NCI-H226 (cell line): ENCODE measurements at regions not wholly inside any gene's neighbourhood (a gene's known extent, or its start where the extent isn't known, plus 50 kb on each side); places are given as distances from the start of the nearest gene placed in this dataset.
"Not testable (repeated sequence)": the region's sequence is repeated elsewhere in the genome, so short reads cannot be mapped to it uniquely, and the experiment has no call there.

Source experiments
- DNase-seq: peaks from one replicate; pipeline ENCODE4 v3.0.0-alpha.2; 2015

DNA sequence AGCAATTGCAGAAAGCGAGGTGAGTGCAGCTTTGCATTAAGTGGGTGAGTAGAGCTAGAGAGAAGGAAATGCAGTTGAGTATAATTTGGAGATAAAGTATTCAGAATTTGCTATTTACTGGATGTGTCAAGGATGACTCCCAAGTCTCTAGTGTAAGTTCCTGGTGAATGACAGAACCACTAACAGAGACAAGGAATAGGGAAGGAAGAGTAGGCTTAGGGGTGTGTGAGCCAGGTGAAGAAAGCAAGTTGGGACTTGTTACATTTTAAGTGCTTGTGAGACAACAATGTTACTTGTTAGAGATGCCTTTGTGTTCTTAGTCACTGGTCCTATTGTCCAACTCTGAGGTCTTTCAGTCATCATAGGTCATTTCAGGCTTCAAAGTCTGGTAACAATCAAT lies 70.8 kb downstream of the TBC1D26 start:
- not testable (repeated sequence) for DNase-seq

DNA sequence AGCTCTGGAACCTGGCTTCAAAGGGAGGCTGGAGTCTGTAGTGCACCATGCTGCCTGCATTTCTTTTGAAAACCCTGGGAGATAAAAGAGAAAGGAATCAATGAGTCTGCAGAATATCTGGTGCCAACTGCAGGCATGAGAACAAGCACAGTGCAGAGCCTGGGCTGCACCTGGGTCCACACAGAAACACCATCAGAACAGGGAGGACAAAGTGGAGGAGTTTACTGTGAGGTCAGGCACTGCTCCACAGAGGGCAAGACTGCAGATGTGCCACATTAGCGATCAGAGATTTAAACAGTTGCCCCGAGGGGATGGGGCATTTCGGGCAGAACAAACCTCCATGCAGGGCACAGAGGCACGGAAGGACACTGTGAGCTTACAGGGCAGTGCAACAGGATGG lies 74.7 kb downstream of the TBC1D26 start:
- not testable (repeated sequence) for DNase-seq

DNA sequence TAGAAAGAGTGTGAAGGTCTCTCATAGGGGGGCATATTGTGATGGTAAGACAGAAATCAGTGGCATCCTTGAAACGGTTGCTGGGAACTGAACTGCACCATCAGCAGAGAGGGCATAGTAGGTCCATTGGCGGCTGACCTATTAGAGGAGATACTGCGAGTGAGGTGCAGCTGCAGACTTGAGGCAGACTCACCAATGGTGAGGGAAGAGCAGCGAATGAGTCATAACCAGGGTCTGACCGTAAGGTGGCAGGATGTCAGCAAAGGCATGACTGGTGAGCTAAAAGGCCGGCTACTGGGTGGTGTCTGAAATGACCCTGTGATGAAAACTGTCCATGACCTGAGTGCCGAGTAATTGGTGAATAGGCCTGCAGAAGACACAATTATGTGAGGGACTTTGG lies 81.3 kb downstream of the TBC1D26 start:
- DNase-seq = not testable (repeated sequence)

DNA sequence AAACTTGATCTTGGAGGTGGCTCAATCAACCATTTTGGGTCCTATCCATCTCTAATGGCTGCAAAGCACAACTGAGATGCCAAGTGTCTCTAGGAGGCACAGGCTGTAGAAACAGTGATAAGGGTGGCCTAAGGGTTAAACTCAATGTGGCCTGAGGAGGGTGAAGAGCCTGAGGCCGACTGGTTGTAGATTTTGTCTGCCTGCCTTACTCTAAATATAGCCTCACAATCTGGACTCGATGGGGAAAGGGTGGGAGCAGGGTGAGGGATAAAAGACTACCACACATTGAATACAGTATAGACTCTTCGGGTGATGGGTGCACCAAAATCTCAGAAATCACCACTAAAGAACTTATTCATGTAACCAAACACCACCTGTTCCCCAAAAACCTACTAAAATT lies 81.9 kb downstream of the TBC1D26 start:
- not testable (repeated sequence) for DNase-seq

DNA sequence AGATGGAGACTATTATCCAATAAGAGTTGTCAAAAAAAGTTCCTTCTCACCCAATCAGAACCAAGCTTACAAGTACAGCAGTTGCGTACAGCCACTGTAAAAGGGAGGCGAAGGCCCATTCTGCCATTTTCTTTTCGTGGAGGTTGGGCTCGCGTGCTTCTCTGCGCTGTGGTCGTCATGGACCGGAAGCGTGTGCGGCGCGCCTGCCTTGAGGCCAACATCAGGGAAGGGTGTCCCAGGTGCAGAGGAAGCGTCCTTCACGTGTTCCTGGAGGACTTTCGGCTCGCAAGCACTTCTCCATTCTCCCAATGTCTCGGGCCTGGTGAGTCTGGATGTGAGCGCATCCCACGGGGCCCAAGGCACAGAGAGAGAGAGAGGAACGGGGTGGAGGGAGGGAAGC lies 85.8 kb downstream of the TBC1D26 start:
- not testable (repeated sequence) for DNase-seq

DNA sequence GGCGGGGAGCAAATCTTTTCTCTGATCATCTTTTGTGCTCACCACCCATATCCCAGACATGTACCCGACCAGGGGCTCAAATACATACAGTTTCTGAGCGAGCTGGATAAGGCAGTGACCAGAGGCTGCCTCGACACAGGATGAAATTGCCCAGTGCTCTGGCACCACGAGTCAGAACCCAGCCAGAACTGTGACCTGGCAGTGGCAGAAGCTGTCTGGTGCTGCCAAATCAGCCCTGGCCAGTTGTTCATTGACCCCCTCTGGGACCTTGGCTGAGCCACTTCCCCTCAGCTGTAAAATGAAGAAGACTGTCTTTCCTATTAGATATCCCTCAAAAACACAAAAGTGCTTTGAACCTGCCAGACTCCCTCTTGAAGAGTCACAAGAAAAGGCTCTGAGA lies 90.2 kb downstream of the TBC1D26 start:
- DNase-seq = not testable (repeated sequence)

DNA sequence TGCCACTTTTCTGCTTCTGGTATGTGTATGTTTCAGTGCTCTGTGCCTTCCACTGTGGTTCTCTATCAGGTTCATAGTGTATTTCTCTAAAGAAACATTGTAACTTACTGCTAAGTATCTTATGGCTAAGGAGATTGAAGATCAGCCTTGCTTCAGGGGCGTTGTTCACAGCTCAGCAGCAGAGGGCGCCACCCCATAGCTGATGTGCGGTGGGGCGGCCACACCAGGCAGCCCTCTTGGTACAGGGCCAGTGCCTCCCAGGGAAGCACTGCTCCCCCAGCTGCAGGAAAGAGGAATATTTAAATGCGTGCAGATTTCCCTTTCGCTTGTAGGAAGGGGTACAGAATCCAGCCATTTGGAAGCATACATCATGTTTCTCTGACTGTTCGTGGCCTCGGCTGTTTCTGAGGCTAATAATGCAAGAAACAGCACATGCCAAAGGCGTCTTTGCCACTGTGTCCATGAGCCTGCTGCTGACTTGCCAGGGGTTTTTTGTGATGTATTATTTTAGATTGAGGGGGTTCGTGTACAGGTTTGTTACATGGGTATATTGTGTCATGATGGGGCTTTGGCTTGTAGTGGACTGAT lies 96.7 kb downstream of the TBC1D26 start:
- DNase-seq = peak; percentile 30

DNA sequence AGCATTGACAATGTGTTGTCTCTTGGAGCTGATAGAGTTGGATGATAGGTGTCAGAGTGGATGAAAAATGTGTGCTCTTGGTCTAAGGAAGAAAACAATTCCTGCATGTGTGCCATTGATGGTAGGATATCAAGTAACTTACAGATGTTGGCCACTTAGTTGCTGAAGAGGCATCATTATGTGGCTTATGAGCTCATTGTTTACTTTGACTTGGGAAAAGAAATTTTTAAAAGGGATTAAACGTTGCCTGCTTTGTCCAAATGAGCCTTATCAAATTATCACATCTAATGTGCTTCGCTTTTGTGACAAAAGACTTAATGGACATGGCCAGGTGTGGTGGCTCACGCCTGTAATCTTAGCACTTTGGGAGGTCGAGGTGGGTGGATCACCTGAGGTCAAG lies 98.1 kb downstream of the TBC1D26 start:
- DNase-seq = not testable (repeated sequence)

DNA sequence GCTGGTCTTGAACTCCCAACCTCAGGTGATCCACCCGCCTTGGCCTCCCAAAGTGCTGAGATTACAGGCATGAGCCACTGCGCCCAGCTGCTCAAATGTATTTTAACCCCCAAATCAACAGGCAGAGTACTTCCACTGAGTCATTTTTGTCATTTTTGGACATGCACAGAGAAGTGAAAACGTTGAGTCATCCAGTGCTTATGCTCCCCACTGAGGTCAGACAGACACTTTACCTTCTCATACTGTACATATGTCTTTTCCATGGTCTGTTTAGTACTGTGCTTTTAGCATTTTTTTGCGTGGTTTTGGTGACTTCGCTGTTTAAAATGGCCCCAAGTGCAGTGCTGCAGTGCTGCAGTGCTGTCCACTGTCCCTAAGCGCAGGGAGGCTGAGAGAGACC lies 99.1 kb downstream of the TBC1D26 start:
- not testable (repeated sequence) for DNase-seq

DNA sequence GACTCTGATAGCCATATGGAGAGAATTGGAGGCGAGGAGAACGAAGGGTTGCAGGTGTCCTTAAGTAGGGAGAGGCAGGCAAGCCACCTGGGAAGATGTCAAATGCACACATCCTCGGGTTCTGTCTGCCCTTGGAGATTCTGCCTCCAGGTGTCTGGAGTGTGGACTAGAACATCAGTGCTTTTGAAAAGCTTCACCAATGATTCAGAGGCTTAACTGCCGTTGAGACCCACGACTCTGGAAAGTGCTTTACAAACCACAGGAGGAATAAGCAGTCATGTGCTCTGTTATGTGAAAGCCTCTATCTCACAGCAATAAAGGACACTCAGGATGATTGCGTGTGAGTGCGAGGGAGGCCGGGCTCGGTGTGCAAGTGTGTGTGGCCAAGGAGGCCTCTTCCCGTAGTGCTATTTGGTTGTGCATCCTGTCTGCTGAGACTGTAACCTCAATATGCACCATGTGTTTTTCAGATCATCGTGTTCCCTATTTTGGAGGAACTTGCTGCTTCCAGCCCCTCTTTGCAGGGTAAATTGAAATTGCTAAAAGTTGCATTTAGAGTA lies 100.9 kb downstream of the TBC1D26 start:
- not testable (repeated sequence) for DNase-seq

GRCh38 chr17:15833890-15834289 lies 101.8 kb downstream of the TBC1D26 start:
- not testable (repeated sequence) for DNase-seq

DNA sequence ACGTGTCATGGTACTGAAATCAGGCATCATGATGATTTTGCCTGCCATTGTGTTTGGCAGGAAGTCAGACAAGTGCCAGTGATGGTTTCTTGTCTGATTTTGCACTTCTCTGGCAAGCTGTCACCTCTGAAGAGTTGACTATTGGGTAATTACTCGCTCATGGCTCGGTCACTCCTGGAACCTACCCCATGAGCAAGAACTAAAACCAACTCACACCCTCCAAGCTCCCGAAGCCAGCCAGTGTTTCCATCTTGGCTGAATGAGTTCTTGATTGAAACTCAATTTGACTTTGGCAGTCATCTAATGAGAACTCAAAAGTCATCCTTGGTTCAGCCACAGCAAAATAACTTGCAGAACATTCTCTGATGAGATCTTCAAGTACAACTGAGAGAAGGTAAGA lies 103.4 kb downstream of the TBC1D26 start:
- DNase-seq = not testable (repeated sequence)

DNA sequence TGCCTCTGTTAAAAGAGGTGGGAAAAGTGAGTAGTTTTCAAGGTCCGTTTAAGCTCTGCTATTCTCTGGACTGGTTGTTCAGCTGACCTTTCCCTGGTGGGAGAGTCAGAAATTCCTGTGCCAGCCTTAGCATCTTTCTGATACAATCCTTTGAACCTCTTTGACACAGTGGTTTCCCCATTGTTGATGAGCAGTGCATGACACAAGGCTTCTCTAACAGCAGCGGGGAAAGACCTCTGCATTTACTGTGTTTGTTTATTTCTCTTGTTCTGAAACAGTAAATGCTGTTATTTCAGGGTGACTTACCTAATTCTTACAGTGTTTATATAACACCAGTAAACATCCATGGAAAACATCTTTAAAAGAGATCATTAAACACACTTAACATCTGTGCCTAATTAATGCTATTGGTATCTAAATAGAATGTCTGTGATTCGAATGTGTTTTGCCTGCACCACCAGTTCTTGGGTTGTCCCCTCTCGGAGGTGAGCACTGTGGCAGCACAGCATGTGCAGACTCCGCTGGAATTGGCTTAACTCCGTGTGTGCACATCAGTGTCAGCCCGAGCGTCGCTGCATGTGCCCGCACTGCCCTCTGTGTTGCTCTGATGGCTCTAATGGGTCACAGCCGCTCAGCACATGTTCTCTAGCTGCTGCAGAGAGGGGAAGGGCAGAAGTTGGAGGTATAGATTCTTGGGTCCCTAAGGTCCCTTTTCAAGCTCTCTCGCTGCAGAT lies 104.3 kb downstream of the TBC1D26 start:
- DNase-seq = not testable (repeated sequence)

- DNase-seq = not testable (repeated sequence)
Observed at GRCh38 chr17:15836991-15837390, 104.9 kb downstream of the TBC1D26 start.

GRCh38 chr17:15847447-15848229 lies 97.3 kb upstream of the ADORA2B start:
- not testable (repeated sequence) for DNase-seq

- DNase-seq = peak; percentile 69
Observed at GRCh38 chr17:15849054-15849453, 95.9 kb upstream of the ADORA2B start.

- not testable (repeated sequence) for DNase-seq
Observed at GRCh38 chr17:15850071-15850470, 94.9 kb upstream of the ADORA2B start.

DNA sequence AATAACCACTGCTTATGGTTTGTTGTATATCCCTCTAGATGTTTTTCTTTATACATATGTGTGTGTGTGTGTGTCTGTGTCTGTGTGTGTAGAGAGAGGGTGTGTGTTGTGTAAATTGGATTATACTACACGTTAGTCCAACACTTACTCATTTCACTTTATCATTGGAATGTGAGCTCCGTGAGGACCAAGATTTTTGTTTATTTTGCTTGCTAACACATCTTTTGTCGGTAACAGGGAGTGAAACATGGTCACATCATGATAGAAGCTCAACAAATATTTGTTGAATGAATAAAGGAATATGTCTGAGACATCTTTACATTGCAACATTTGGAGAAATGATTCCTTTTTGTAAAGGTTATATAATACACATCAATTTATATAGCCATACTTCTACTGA lies 94.2 kb upstream of the ADORA2B start:
- DNase-seq = peak; percentile 72

- not testable (repeated sequence) for DNase-seq
Observed at GRCh38 chr17:15852863-15853262, 92.1 kb upstream of the ADORA2B start.

GRCh38 chr17:15856191-15856590 lies 88.7 kb upstream of the ADORA2B start:
- not testable (repeated sequence) for DNase-seq

GRCh38 chr17:15856745-15857144 lies 88.2 kb upstream of the ADORA2B start:
- not testable (repeated sequence) for DNase-seq

DNA sequence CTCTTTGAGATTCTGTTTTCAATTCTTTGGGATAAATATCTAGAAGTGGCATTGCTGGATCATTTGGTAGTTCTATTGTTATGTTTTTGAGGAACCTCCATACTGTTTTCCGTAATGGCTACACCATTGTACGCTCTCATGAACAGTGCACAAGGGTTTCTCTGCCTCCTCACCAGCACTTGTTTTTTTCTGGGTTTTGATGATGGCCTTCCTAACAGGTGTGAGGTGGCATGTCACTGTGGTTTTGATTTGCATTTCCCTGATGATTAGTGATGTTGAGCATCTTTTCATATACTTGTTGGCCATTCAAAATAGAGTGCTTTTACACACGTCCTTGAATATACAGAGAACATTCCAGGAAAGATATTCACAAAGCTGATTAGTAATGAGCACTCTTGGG lies 86.8 kb upstream of the ADORA2B start:
- DNase-seq = not testable (repeated sequence)

GRCh38 chr17:15860774-15861173 lies 84.2 kb upstream of the ADORA2B start:
- not testable (repeated sequence) for DNase-seq
